ENCODE measurements at regions not wholly inside any gene's neighbourhood (a gene's known extent, or its start where the extent isn't known, plus 50 kb on each side); places are given as distances from the start of the nearest gene placed in this dataset.
"Not testable (repeated sequence)": the region's sequence is repeated elsewhere in the genome, so short reads cannot be mapped to it uniquely, and the experiment has no call there.

GRCh38 chr9:124146031-124146561 lies 111.7 kb upstream of the NEK6 start:
- WGBS, 10 experiments = 58 to 100% (median 79%) methylated on average over 1 to 3 of the region's 4 CpGs; no CpG with 5 or more reads in 5 of the 10 experiments
- ATAC-seq (replicated peaks in 6 of 8) = no peak
- in situ Hi-C loops (cut with MboI; ENCODE audit: low pct_unique_long_range_greater_than_20kb in 2 of 9, low sequenced_read_pairs in 9 of 9, unreplicated experiment in 9 of 9) = loop anchor here in 3 of 9 experiments (25.0 kb wide), 2 partner anchors 109 to 166 kb away; no protein-coding TSS in a partner anchor
- Histone ChIP-seq H3K4me1 (replicated peaks in 1 of 2) (peaks cover 0 to 4% of the 10 kb centered on the region in 2 donors), H3K27ac (no peak overlapping the region), H3K4me3 (no peak overlapping the region)

DNA sequence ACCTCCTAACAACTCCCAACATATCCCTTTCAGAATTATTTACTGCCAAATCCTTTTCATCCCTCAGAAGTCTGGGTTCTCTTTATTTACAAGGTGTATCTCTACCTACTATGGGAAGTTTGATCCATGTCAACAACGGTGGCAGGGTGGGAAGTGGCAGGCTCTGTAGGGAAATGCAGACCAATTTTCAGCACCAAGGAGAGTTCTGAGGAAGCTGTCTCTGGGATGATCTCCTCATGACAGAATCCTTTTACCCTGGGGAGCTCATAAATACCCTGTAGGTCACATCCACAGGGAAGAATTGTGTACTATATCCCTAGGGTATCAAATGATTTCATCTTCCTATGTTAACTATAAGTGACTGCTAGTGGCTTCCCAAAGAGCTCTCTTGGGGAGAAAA lies 107.8 kb upstream of the NEK6 start:
- Histone ChIP-seq H3K4me3 (no peak overlapping the region), H3K4me1 (replicated peaks in 1 of 2) (peaks cover 0 to under 1% of the 10 kb centered on the region in 2 donors), H3K27ac (no peak overlapping the region)
- 0 to 10% methylated on average over 1 of the region's 1 CpG; no CpG with 5 or more reads in 8 of the 10 experiments for WGBS, 10 experiments
- ATAC-seq (replicated peaks in 6 of 8) = peak in 2 of 8 experiments; percentile 27 to 34
- in situ Hi-C loops (cut with MboI; ENCODE audit: low pct_unique_long_range_greater_than_20kb in 2 of 9, low sequenced_read_pairs in 9 of 9, unreplicated experiment in 9 of 9) = loop anchor here in 3 of 9 experiments (25.0 kb wide), 2 partner anchors 113 to 162 kb away; no protein-coding TSS in a partner anchor

GRCh38 chr9:124163760-124164255 lies 93.9 kb upstream of the NEK6 start:
- no peak for ATAC-seq (replicated peaks in 6 of 8)
- Histone ChIP-seq H3K4me1 (replicated peaks in 1 of 2) (no peaks in the 10 kb centered on the region), H3K4me3 (no peak overlapping the region), H3K27ac (no peak overlapping the region)
- 0 to 80% (median 28%) methylated on average over 1 to 2 of the region's 2 CpGs; no CpG with 5 or more reads in 2 of the 10 experiments for WGBS, 10 experiments
- in situ Hi-C loops (cut with MboI; ENCODE audit: low pct_unique_long_range_greater_than_20kb in 2 of 9, low sequenced_read_pairs in 9 of 9, unreplicated experiment in 9 of 9) = no loop called here

GRCh38 chr9:124164811-124165210 lies 92.9 kb upstream of the NEK6 start:
- Histone ChIP-seq H3K4me1 (replicated peaks in 1 of 2) (no peaks in the 10 kb centered on the region), H3K4me3 (no peak overlapping the region), H3K27ac (no peak overlapping the region)
- 0 to 79% (median 65%) methylated on average over 1 to 5 of the region's 5 CpGs; no CpG with 5 or more reads in 4 of the 10 experiments for WGBS, 10 experiments
- in situ Hi-C loops (cut with MboI; ENCODE audit: low pct_unique_long_range_greater_than_20kb in 2 of 9, low sequenced_read_pairs in 9 of 9, unreplicated experiment in 9 of 9) = no loop called here
- ATAC-seq (replicated peaks in 6 of 8) = no peak

- 32 to 89% (median 83%) methylated on average over 1 to 5 of the region's 5 CpGs for WGBS, 10 experiments
- Histone ChIP-seq H3K4me3 (no peak overlapping the region), H3K27ac (no peak overlapping the region), H3K4me1 (replicated peaks in 1 of 2) (no peaks in the 10 kb centered on the region)
- no peak for ATAC-seq (replicated peaks in 6 of 8)
- in situ Hi-C loops (cut with MboI; ENCODE audit: low pct_unique_long_range_greater_than_20kb in 2 of 9, low sequenced_read_pairs in 9 of 9, unreplicated experiment in 9 of 9) = no loop called here
Measured at GRCh38 chr9:124174433-124174832, 83.3 kb upstream of the NEK6 start.

GRCh38 chr9:124177522-124177921 lies 80.2 kb upstream of the NEK6 start:
- in situ Hi-C loops (cut with MboI; ENCODE audit: low pct_unique_long_range_greater_than_20kb in 2 of 9, low sequenced_read_pairs in 9 of 9, unreplicated experiment in 9 of 9); H3K4me1 ChIP-seq (replicated peaks in 1 of 2); ATAC-seq (replicated peaks in 6 of 8); H3K4me3 ChIP-seq; H3K27ac ChIP-seq: not testable (repeated sequence)
- 47 to 100% (median 97%) methylated on average over 1 to 6 of the region's 7 CpGs; no CpG with 5 or more reads in 6 of the 10 experiments for WGBS, 10 experiments

DNA sequence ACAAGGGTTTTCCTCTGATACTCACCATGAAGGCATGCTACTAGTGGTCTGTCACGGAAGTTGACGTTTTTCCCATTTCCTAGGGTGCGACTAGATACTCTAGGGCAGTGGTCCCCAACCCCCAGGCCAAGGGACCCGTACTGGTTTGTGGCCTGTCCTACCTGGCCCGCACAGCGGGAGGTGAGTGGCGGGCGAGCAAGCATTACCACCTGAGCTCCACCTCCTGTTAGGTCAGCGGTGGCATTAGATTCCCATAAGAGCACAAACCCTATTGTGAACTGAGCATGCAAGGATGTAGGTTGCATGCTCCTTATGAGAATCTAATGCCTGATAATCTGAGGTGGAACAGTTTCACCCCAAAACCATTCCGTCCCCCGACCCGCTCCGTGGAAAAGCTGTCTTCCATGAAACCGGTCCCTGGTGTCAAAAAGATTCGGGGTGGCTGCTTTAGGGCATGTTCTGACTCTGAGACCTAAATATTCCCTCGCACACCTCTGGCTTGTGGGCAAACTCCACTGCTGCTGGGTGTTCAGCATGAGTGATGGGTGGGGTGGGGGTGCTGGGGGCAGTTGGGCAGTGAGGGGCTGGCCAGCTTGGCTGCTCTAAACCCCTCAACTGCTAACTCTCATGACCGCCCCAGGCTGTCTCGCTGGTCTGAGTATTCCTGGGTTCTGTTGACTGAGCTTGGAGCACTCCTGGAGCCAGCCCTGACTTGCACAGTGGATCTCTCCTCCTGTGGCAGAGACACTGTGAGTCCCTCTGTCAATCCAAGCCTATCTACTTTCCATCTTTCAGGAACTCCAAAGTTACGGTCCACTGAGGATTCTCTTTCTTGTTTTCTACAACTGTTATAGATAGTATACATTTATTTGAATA lies 78.3 kb upstream of the NEK6 start:
- 60 to 92% (median 75%) methylated on average over 1 to 10 of the region's 19 CpGs; no CpG with 5 or more reads in 3 of the 10 experiments for WGBS, 10 experiments
- ATAC-seq (replicated peaks in 6 of 8) = no peak
- in situ Hi-C loops (cut with MboI; ENCODE audit: low pct_unique_long_range_greater_than_20kb in 2 of 9, low sequenced_read_pairs in 9 of 9, unreplicated experiment in 9 of 9) = no loop called here
- Histone ChIP-seq H3K4me3 (no peak overlapping the region), H3K27ac (no peak overlapping the region), H3K4me1 (replicated peaks in 1 of 2) (no peaks in the 10 kb centered on the region)

- H3K4me1 ChIP-seq (replicated peaks in 1 of 2) = no peaks in the 10 kb centered on the region
- ATAC-seq (replicated peaks in 6 of 8) = no peak
- no peak overlapping the region for H3K4me3 ChIP-seq
- WGBS, 10 experiments = 0 to 100% (median 66%) methylated on average over 1 to 5 of the region's 7 CpGs; no CpG with 5 or more reads in 4 of the 10 experiments
- in situ Hi-C loops (cut with MboI; ENCODE audit: low pct_unique_long_range_greater_than_20kb in 2 of 9, low sequenced_read_pairs in 9 of 9, unreplicated experiment in 9 of 9) = no loop called here
- H3K27ac ChIP-seq = no peak overlapping the region
Measured at GRCh38 chr9:124180557-124180956, 77.2 kb upstream of the NEK6 start.

GRCh38 chr9:124182741-124183140 lies 75.0 kb upstream of the NEK6 start:
- in situ Hi-C loops (cut with MboI; ENCODE audit: low pct_unique_long_range_greater_than_20kb in 2 of 9, low sequenced_read_pairs in 9 of 9, unreplicated experiment in 9 of 9) = no loop called here
- no peaks in the 10 kb centered on the region for H3K4me1 ChIP-seq (replicated peaks in 1 of 2)
- H3K4me3 ChIP-seq = no peak overlapping the region
- WGBS, 10 experiments = 0 to 81% (median 56%) methylated on average over 1 to 3 of the region's 5 CpGs; no CpG with 5 or more reads in 2 of the 10 experiments
- ATAC-seq (replicated peaks in 6 of 8) = no peak
- no peak overlapping the region for H3K27ac ChIP-seq

GRCh38 chr9:124183772-124184171 lies 74.0 kb upstream of the NEK6 start:
- in situ Hi-C loops (cut with MboI; ENCODE audit: low pct_unique_long_range_greater_than_20kb in 2 of 9, low sequenced_read_pairs in 9 of 9, unreplicated experiment in 9 of 9) = no loop called here
- no peak overlapping the region for H3K27ac ChIP-seq
- WGBS, 10 experiments = 73 to 100% (median 100%) methylated on average over 1 to 3 of the region's 3 CpGs; no CpG with 5 or more reads in 6 of the 10 experiments
- no peaks in the 10 kb centered on the region for H3K4me1 ChIP-seq (replicated peaks in 1 of 2)
- H3K4me3 ChIP-seq = no peak overlapping the region
- ATAC-seq (replicated peaks in 6 of 8) = no peak

DNA sequence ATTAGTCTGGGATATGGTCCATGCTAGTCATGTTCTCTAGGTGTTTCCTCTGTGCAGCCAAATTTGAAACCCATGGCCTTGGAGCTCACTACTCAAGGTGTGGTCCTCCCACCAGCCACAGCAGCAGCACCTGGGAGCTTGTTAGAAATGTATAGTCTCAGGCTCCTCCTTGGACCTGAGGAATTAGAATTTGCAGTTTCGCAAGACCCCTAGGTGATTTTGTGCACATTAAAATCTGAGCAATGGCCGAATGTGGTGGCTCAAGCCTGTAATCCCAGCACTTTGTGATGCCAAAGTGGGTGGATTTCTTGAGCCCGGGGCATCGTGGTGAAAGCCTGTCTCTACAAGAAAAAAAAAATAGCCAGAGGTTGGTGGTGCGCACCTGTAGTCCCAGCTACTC lies 72.3 kb upstream of the NEK6 start:
- ATAC-seq (replicated peaks in 6 of 8) = no peak
- WGBS, 10 experiments = 45 to 93% (median 71%) methylated on average over 2 to 4 of the region's 5 CpGs; no CpG with 5 or more reads in 5 of the 10 experiments
- H3K4me3 ChIP-seq = no peak overlapping the region
- no peak overlapping the region for H3K27ac ChIP-seq
- no peaks in the 10 kb centered on the region for H3K4me1 ChIP-seq (replicated peaks in 1 of 2)
- in situ Hi-C loops (cut with MboI; ENCODE audit: low pct_unique_long_range_greater_than_20kb in 2 of 9, low sequenced_read_pairs in 9 of 9, unreplicated experiment in 9 of 9) = no loop called here

GRCh38 chr9:124187311-124187710 lies 70.4 kb upstream of the NEK6 start:
- in situ Hi-C loops (cut with MboI; ENCODE audit: low pct_unique_long_range_greater_than_20kb in 2 of 9, low sequenced_read_pairs in 9 of 9, unreplicated experiment in 9 of 9) = no loop called here
- ATAC-seq (replicated peaks in 6 of 8) = no peak
- Histone ChIP-seq H3K4me3 (no peak overlapping the region), H3K27ac (no peak overlapping the region), H3K4me1 (replicated peaks in 1 of 2) (no peaks in the 10 kb centered on the region)
- 0% methylated on average over 1 of the region's 3 CpGs; no CpG with 5 or more reads in 9 of the 10 experiments for WGBS, 10 experiments

GRCh38 chr9:124188331-124189110 lies 69.2 kb upstream of the NEK6 start:
- Histone ChIP-seq H3K4me3 (no peak overlapping the region), H3K27ac (no peak overlapping the region), H3K4me1 (replicated peaks in 1 of 2) (no peaks in the 10 kb centered on the region)
- WGBS, 10 experiments = 27 to 100% (median 53%) methylated on average over 1 to 2 of the region's 3 CpGs; no CpG with 5 or more reads in 5 of the 10 experiments
- ATAC-seq (replicated peaks in 6 of 8) = no peak
- in situ Hi-C loops (cut with MboI; ENCODE audit: low pct_unique_long_range_greater_than_20kb in 2 of 9, low sequenced_read_pairs in 9 of 9, unreplicated experiment in 9 of 9) = no loop called here

All from motor neuron (in vitro differentiated cells).